Immature natural killer cell (primary cell): ENCODE measurements at regions not wholly inside any gene's neighbourhood (a gene's known extent, or its start where the extent isn't known, plus 50 kb on each side); places are given as distances from the start of the nearest gene placed in this dataset.

Source experiments
- DNase-seq, 3 donors: peaks; one replicate each; pipeline ENCODE4 v3.0.0; 2022; ENCODE audit warnings: mixed read lengths in 1 of 3
- H3K27ac Mint-ChIP-seq, 6 donors: one replicate each; pipeline ENCODE4 v1.8.0; 2020; ENCODE audit warnings: mixed read lengths in 6 of 6, mild to moderate bottlenecking in 5 of 6, inconsistent platforms in 4 of 6, moderate library complexity in 3 of 6
- H3K27me3 Mint-ChIP-seq, 3 donors: one replicate each; pipeline ENCODE4 v1.8.0; 2020 to 2021; ENCODE audit warnings: low read depth in 3 of 3, mild to moderate bottlenecking in 3 of 3, mixed read lengths in 3 of 3, moderate library complexity in 3 of 3, inconsistent platforms in 1 of 3
- H3K36me3 Mint-ChIP-seq, 3 donors: one replicate each; pipeline ENCODE4 v1.8.0; 2020; ENCODE audit warnings: mixed read lengths in 3 of 3, inconsistent platforms in 2 of 3, mild to moderate bottlenecking in 2 of 3
- H3K4me1 Mint-ChIP-seq, 2 donors: one replicate each; pipeline ENCODE4 v1.8.0; 2020; ENCODE audit warnings: inconsistent platforms in 2 of 2, mild to moderate bottlenecking in 2 of 2, mixed read lengths in 2 of 2, moderate library complexity in 1 of 2
- H3K4me3 Mint-ChIP-seq, 5 donors: one replicate each; pipeline ENCODE4 v1.8.0; 2020; ENCODE audit warnings: mild to moderate bottlenecking in 5 of 5, mixed read lengths in 5 of 5, inconsistent platforms in 3 of 5, moderate library complexity in 3 of 5
- H3K9me3 Mint-ChIP-seq, 6 donors: one replicate each; pipeline ENCODE4 v1.8.0; 2020; ENCODE audit warnings: mild to moderate bottlenecking in 6 of 6, mixed read lengths in 6 of 6, inconsistent platforms in 4 of 6, moderate library complexity in 3 of 6

- DNase-seq, result no peak
- Mint-ChIP-seq H3K27ac (no peak overlapping the region), H3K9me3 (peaks cover 0 to 10% (median 7%) of the 10 kb centered on the region in 6 donors), H3K27me3 (peaks cover 0 to 2% (median 0%) of the 10 kb centered on the region in 3 donors), H3K4me1 (no peaks in the 10 kb centered on the region), H3K4me3 (no peak overlapping the region), H3K36me3 (no peaks in the 10 kb centered on the region)
Measured at GRCh38 chr11:107202241-107202640, 184.0 kb upstream of the GUCY1A2 start.

GRCh38 chr11:107198490-107199007 is 180.3 kb upstream of the GUCY1A2 start:
- DNase-seq, result no peak
- no peaks in the 10 kb centered on the region for H3K27me3 Mint-ChIP-seq
- no peak overlapping the region for H3K4me3 Mint-ChIP-seq
- peaks cover 2 to 16% (median 9%) of the 10 kb centered on the region in 6 donors for H3K9me3 Mint-ChIP-seq
- H3K27ac Mint-ChIP-seq, result no peak overlapping the region
- no peaks in the 10 kb centered on the region for H3K4me1 Mint-ChIP-seq
- H3K36me3 Mint-ChIP-seq, result no peaks in the 10 kb centered on the region

GRCh38 chr11:107197932-107198331 is 179.7 kb upstream of the GUCY1A2 start:
- no peaks in the 10 kb centered on the region for H3K4me1 Mint-ChIP-seq
- H3K36me3 Mint-ChIP-seq, result no peaks in the 10 kb centered on the region
- H3K27me3 Mint-ChIP-seq, result no peaks in the 10 kb centered on the region
- H3K27ac Mint-ChIP-seq, result no peak overlapping the region
- no peak overlapping the region for H3K4me3 Mint-ChIP-seq
- no peak for DNase-seq
- peaks cover 2 to 17% (median 13%) of the 10 kb centered on the region in 6 donors for H3K9me3 Mint-ChIP-seq

GRCh38 chr11:107196732-107197131 is 178.5 kb upstream of the GUCY1A2 start:
- Mint-ChIP-seq H3K4me3 (no peak overlapping the region), H3K27ac (no peak overlapping the region)
- DNase-seq, result no peak

GRCh38 chr11:107184986-107185385 is 166.7 kb upstream of the GUCY1A2 start:
- DNase-seq, result no peak
- H3K9me3 Mint-ChIP-seq, result peaks cover 0 to 10% (median 4%) of the 10 kb centered on the region in 6 donors
- no peaks in the 10 kb centered on the region for H3K4me1 Mint-ChIP-seq
- H3K27ac Mint-ChIP-seq, result no peak overlapping the region
- H3K4me3 Mint-ChIP-seq, result no peak overlapping the region
- no peaks in the 10 kb centered on the region for H3K36me3 Mint-ChIP-seq
- H3K27me3 Mint-ChIP-seq, result peaks cover 0 to 3% (median 0%) of the 10 kb centered on the region in 3 donors

More at GRCh38 chr11:107196732-107197131, 178.5 kb upstream of the GUCY1A2 start:
- H3K9me3 Mint-ChIP-seq, result peaks cover 5 to 23% (median 16%) of the 10 kb centered on the region in 6 donors
- no peaks in the 10 kb centered on the region for H3K4me1 Mint-ChIP-seq
- H3K27me3 Mint-ChIP-seq, result no peaks in the 10 kb centered on the region
- no peaks in the 10 kb centered on the region for H3K36me3 Mint-ChIP-seq

GRCh38 chr11:107183953-107184352 is 165.7 kb upstream of the GUCY1A2 start:
- Mint-ChIP-seq H3K4me3 (no peak overlapping the region), H3K9me3 (peaks cover 0 to 15% (median 2%) of the 10 kb centered on the region in 6 donors), H3K27ac (no peak overlapping the region), H3K4me1 (no peaks in the 10 kb centered on the region), H3K36me3 (no peaks in the 10 kb centered on the region), H3K27me3 (peaks cover 0 to 3% (median 0%) of the 10 kb centered on the region in 3 donors)
- no peak for DNase-seq

- Mint-ChIP-seq H3K36me3 (no peaks in the 10 kb centered on the region), H3K4me3 (no peak overlapping the region), H3K27me3 (peaks cover 0 to 3% (median 0%) of the 10 kb centered on the region in 3 donors), H3K27ac (no peak overlapping the region), H3K9me3 (peaks cover under 1 to 17% (median 3%) of the 10 kb centered on the region in 6 donors), H3K4me1 (no peaks in the 10 kb centered on the region)
- DNase-seq, result no peak
Measured at GRCh38 chr11:107182978-107183377, 164.7 kb upstream of the GUCY1A2 start.

- H3K36me3 Mint-ChIP-seq, result no peaks in the 10 kb centered on the region
- DNase-seq, result no peak
- H3K27ac Mint-ChIP-seq, result no peak overlapping the region
- H3K4me1 Mint-ChIP-seq, result no peaks in the 10 kb centered on the region
- peaks cover 7 to 40% (median 11%) of the 10 kb centered on the region in 6 donors for H3K9me3 Mint-ChIP-seq
- no peaks in the 10 kb centered on the region for H3K27me3 Mint-ChIP-seq
- H3K4me3 Mint-ChIP-seq, result no peak overlapping the region
Measured at GRCh38 chr11:107180236-107180635, 162.0 kb upstream of the GUCY1A2 start.

- H3K4me1 Mint-ChIP-seq, result no peaks in the 10 kb centered on the region
- no peaks in the 10 kb centered on the region for H3K27me3 Mint-ChIP-seq
- no peak for DNase-seq
- no peak overlapping the region for H3K4me3 Mint-ChIP-seq
- no peak overlapping the region for H3K27ac Mint-ChIP-seq
- H3K36me3 Mint-ChIP-seq, result no peaks in the 10 kb centered on the region
- H3K9me3 Mint-ChIP-seq, result peaks cover 7 to 39% (median 11%) of the 10 kb centered on the region in 6 donors
Measured at GRCh38 chr11:107179829-107180228, 161.6 kb upstream of the GUCY1A2 start.

GRCh38 chr11:107177106-107177477 is 158.8 kb upstream of the GUCY1A2 start:
- no peak for DNase-seq
- H3K36me3 Mint-ChIP-seq, result no peaks in the 10 kb centered on the region
- H3K4me3 Mint-ChIP-seq, result no peak overlapping the region
- no peak overlapping the region for H3K27ac Mint-ChIP-seq
- H3K9me3 Mint-ChIP-seq, result peaks cover 5 to 40% (median 12%) of the 10 kb centered on the region in 6 donors
- H3K27me3 Mint-ChIP-seq, result no peaks in the 10 kb centered on the region
- H3K4me1 Mint-ChIP-seq, result no peaks in the 10 kb centered on the region

- H3K36me3 Mint-ChIP-seq, result no peaks in the 10 kb centered on the region
- no peak for DNase-seq
- no peaks in the 10 kb centered on the region for H3K27me3 Mint-ChIP-seq
- peaks cover 5 to 40% (median 13%) of the 10 kb centered on the region in 6 donors for H3K9me3 Mint-ChIP-seq
- no peaks in the 10 kb centered on the region for H3K4me1 Mint-ChIP-seq
- H3K27ac Mint-ChIP-seq, result no peak overlapping the region
- H3K4me3 Mint-ChIP-seq, result no peak overlapping the region
Measured at GRCh38 chr11:107176148-107177105, 158.2 kb upstream of the GUCY1A2 start.

GRCh38 chr11:107174856-107175255 is 156.6 kb upstream of the GUCY1A2 start:
- Mint-ChIP-seq H3K27ac (no peak overlapping the region), H3K4me3 (no peak overlapping the region), H3K9me3 (peaks cover 5 to 39% (median 14%) of the 10 kb centered on the region in 6 donors), H3K36me3 (no peaks in the 10 kb centered on the region), H3K27me3 (no peaks in the 10 kb centered on the region), H3K4me1 (no peaks in the 10 kb centered on the region)
- no peak for DNase-seq

GRCh38 chr11:107172996-107173395 is 154.7 kb upstream of the GUCY1A2 start:
- no peak for DNase-seq
- Mint-ChIP-seq H3K9me3 (peaks cover 5 to 43% (median 17%) of the 10 kb centered on the region in 6 donors), H3K27ac (no peak overlapping the region), H3K4me3 (no peak overlapping the region), H3K27me3 (no peaks in the 10 kb centered on the region), H3K4me1 (no peaks in the 10 kb centered on the region), H3K36me3 (no peaks in the 10 kb centered on the region)

- H3K36me3 Mint-ChIP-seq, result no peaks in the 10 kb centered on the region
- peaks cover 2 to 22% (median 6%) of the 10 kb centered on the region in 6 donors for H3K9me3 Mint-ChIP-seq
- no peaks in the 10 kb centered on the region for H3K27me3 Mint-ChIP-seq
- DNase-seq, result no peak
- H3K4me3 Mint-ChIP-seq, result no peak overlapping the region
- no peaks in the 10 kb centered on the region for H3K4me1 Mint-ChIP-seq
- H3K27ac Mint-ChIP-seq, result no peak overlapping the region
Measured at GRCh38 chr11:107157809-107158187, 139.5 kb upstream of the GUCY1A2 start.
